ENCODE measurements at regions not wholly inside any gene's neighbourhood (a gene's known extent, or its start where the extent isn't known, plus 50 kb on each side); places are given as distances from the start of the nearest gene placed in this dataset.
A peak's percentile ranks its signal among the peaks of the same experiment; 100 is the strongest.

GRCh38 chr5:61788548-61788947 lies 456.5 kb downstream of the ZSWIM6 start:
- no peak for DNase-seq (ENCODE audit: low read depth)

GRCh38 chr5:61790007-61790406 lies 457.9 kb downstream of the ZSWIM6 start:
- DNase-seq (ENCODE audit: low read depth) = no peak

GRCh38 chr5:61790678-61791077 lies 458.6 kb downstream of the ZSWIM6 start:
- DNase-seq (ENCODE audit: low read depth) = no peak

- DNase-seq (ENCODE audit: low read depth) = no peak
Measured at GRCh38 chr5:61796773-61797172, 464.7 kb downstream of the ZSWIM6 start.

GRCh38 chr5:61800450-61800849 lies 468.4 kb downstream of the ZSWIM6 start:
- DNase-seq (ENCODE audit: low read depth) = no peak

GRCh38 chr5:61801174-61801573 lies 469.1 kb downstream of the ZSWIM6 start:
- DNase-seq (ENCODE audit: low read depth) = no peak

GRCh38 chr5:61802456-61802855 lies 470.4 kb downstream of the ZSWIM6 start:
- DNase-seq (ENCODE audit: low read depth) = no peak

- DNase-seq (ENCODE audit: low read depth) = no peak
Measured at GRCh38 chr5:61805101-61805500, 473.0 kb downstream of the ZSWIM6 start.

GRCh38 chr5:61806491-61807020 lies 474.5 kb downstream of the ZSWIM6 start:
- DNase-seq (ENCODE audit: low read depth) = no peak

- DNase-seq (ENCODE audit: low read depth) = no peak
Measured at GRCh38 chr5:61808091-61808490, 476.0 kb downstream of the ZSWIM6 start.

- no peak for DNase-seq (ENCODE audit: low read depth)
Measured at GRCh38 chr5:61808909-61809308, 476.9 kb downstream of the ZSWIM6 start.

GRCh38 chr5:61809651-61810050 lies 477.6 kb downstream of the ZSWIM6 start:
- DNase-seq (ENCODE audit: low read depth) = no peak

GRCh38 chr5:61811052-61811451 lies 479.0 kb downstream of the ZSWIM6 start:
- DNase-seq (ENCODE audit: low read depth) = peak; percentile 3

- DNase-seq (ENCODE audit: low read depth) = no peak
Measured at GRCh38 chr5:61813361-61813760, 481.3 kb downstream of the ZSWIM6 start.

- DNase-seq (ENCODE audit: low read depth) = no peak
Measured at GRCh38 chr5:61815339-61815738, 483.3 kb downstream of the ZSWIM6 start.

- no peak for DNase-seq (ENCODE audit: low read depth)
Measured at GRCh38 chr5:61816146-61816545, 484.1 kb downstream of the ZSWIM6 start.

GRCh38 chr5:61816585-61817450 lies 484.8 kb downstream of the ZSWIM6 start:
- no peak for DNase-seq (ENCODE audit: low read depth)

- DNase-seq (ENCODE audit: low read depth) = peak; percentile 22
Measured at GRCh38 chr5:61817472-61818326, 485.6 kb downstream of the ZSWIM6 start.

GRCh38 chr5:61820836-61821235 lies 485.2 kb upstream of the KIF2A start:
- no peak for DNase-seq (ENCODE audit: low read depth)

GRCh38 chr5:61821561-61821960 lies 484.4 kb upstream of the KIF2A start:
- DNase-seq (ENCODE audit: low read depth) = no peak

GRCh38 chr5:61822584-61822983 lies 483.4 kb upstream of the KIF2A start:
- no peak for DNase-seq (ENCODE audit: low read depth)

GRCh38 chr5:61823065-61823464 lies 482.9 kb upstream of the KIF2A start:
- no peak for DNase-seq (ENCODE audit: low read depth)

- DNase-seq (ENCODE audit: low read depth) = no peak
Measured at GRCh38 chr5:61823781-61824180, 482.2 kb upstream of the KIF2A start.

All from GM04504 (cell line).